A673 (cell line): ENCODE measurements at regions not wholly inside any gene's neighbourhood (a gene's known extent, or its start where the extent isn't known, plus 50 kb on each side); places are given as distances from the start of the nearest gene placed in this dataset.

Experiments used
- BruUV-seq: library from RNA; stranded (reverse); fragments of 400-500 nt; replicated peaks from 2 replicates; lab custom pipeline; 2021; lab: Mats Ljungman, UMichigan
- CTCF ChIA-PET: fragments of 300-600 bp; sonication (Branson Sonifier 250); formaldehyde crosslinking; loops from one replicate; lab custom pipeline; 2022; ENCODE audit warnings: antibody characterized with exemption; lab: Charles Lee
- POLR2A ChIA-PET: fragments of 300-600 bp; sonication (Branson Sonifier 250); formaldehyde crosslinking; loops from one replicate; lab custom pipeline; 2022; ENCODE audit warnings: antibody characterized with exemption; ENCODE audit not compliant: low non-redundant PET; lab: Charles Lee
- DNase-seq: peaks from one replicate; pipeline ENCODE4 v3.0.0-alpha.2; 2015; ENCODE audit warnings: low spot score
- H3K27ac ChIP-seq: fragments of 200-600 bp; sonication (generic); 2 replicates; pipeline ENCODE4 v1.5.1; 2016; ENCODE audit warnings: mixed run types, low read depth, mild to moderate bottlenecking, mixed read lengths, antibody characterized with exemption, low read length; ENCODE audit not compliant: poor library complexity, severe bottlenecking
- H3K27me3 ChIP-seq: fragments of 200-600 bp; sonication (generic); replicated peaks from 2 replicates; pipeline ENCODE4 v1.6.1; 2017; ENCODE audit warnings: mixed run types, low read depth, mild to moderate bottlenecking, mixed read lengths, antibody characterized with exemption, low read length; ENCODE audit not compliant: insufficient read depth, poor library complexity
- H3K36me3 ChIP-seq: fragments of 200-600 bp; sonication (generic); 2 replicates; pipeline ENCODE4 v1.6.1; 2016; ENCODE audit warnings: mixed run types, mild to moderate bottlenecking, mixed read lengths, antibody characterized with exemption, low read length; ENCODE audit not compliant: insufficient read depth, poor library complexity, severe bottlenecking
- H3K4me1 ChIP-seq: fragments of 200-600 bp; sonication (generic); 2 replicates; pipeline ENCODE4 v1.6.1; 2017; ENCODE audit warnings: mixed run types, mild to moderate bottlenecking, mixed read lengths, antibody characterized with exemption, low read length; ENCODE audit not compliant: insufficient read depth, poor library complexity, severe bottlenecking
- H3K4me3 ChIP-seq: fragments of 200-600 bp; sonication (generic); 2 replicates; pipeline ENCODE4 v1.5.1; 2016; ENCODE audit warnings: low read depth, mixed run types, mild to moderate bottlenecking, mixed read lengths, low read length; ENCODE audit not compliant: poor library complexity, severe bottlenecking
- H3K9me3 ChIP-seq: fragments of 200-600 bp; sonication (generic); 2 replicates; pipeline ENCODE4 v1.6.1; 2016; ENCODE audit warnings: mixed run types, low read depth, mild to moderate bottlenecking, mixed read lengths, antibody characterized with exemption, low read length; ENCODE audit not compliant: poor library complexity, severe bottlenecking
- EZH2 ChIP-seq: fragments of 200-600 bp; sonication (generic); IDR thresholded peaks from 2 replicates; pipeline ENCODE4 v1.6.1; 2017; ENCODE audit warnings: borderline replicate concordance, low read depth, mild to moderate bottlenecking, mixed read lengths, antibody characterized with exemption, low read length; ENCODE audit not compliant: poor library complexity, severe bottlenecking
- intact Hi-C: fragments of 100-400 bp; cut with micrococcal nuclease; formaldehyde crosslinking; loops from one replicate; pipeline ENCODE4 v1.10.0; 2022; ENCODE audit not compliant: unreplicated experiment
- TF ChIP-seq, protein P1 (sequence below): fragments of 300-800, 200-600 bp; sonication (generic); conservative IDR thresholded peaks from 2 replicates; pipeline ENCODE4 v1.5.1; 2017; ENCODE audit warnings: low read depth, mild to moderate bottlenecking, antibody characterized with exemption, low read length, moderate library complexity, mixed read lengths

DNA sequence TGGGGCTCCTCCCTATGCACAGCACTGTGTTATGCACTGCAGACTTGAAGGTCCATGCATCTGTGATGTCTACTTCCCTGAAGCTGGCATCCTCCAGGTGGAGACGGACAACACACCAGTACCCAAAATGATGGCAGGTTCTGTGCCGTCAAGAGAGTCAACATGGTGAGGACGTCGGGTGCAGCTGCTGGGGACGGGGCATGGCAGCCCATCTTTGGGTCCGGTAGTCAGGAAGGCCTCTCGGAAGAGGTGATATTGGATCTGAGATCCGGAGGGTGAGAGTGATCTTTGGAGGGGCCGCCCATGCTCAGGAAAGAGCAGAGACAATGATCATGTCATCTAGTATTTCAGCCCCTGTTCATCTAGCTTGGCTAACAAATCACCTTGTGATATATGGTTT is 104.1 kb downstream of the RIPK4 start:
- Histone ChIP-seq H3K4me3 (no peak overlapping the region), H3K9me3 (no peaks in the 10 kb centered on the region), H3K4me1 (no peaks in the 10 kb centered on the region), H3K36me3 (no peaks in the 10 kb centered on the region), H3K27ac (no peak overlapping the region), H3K27me3 (peaks cover 3% of the 10 kb centered on the region)
- intact Hi-C loops = no loop called here
- no peak for DNase-seq
- TF ChIP-seq EZH2 = no peak
- TF ChIP-seq, protein P1, sequence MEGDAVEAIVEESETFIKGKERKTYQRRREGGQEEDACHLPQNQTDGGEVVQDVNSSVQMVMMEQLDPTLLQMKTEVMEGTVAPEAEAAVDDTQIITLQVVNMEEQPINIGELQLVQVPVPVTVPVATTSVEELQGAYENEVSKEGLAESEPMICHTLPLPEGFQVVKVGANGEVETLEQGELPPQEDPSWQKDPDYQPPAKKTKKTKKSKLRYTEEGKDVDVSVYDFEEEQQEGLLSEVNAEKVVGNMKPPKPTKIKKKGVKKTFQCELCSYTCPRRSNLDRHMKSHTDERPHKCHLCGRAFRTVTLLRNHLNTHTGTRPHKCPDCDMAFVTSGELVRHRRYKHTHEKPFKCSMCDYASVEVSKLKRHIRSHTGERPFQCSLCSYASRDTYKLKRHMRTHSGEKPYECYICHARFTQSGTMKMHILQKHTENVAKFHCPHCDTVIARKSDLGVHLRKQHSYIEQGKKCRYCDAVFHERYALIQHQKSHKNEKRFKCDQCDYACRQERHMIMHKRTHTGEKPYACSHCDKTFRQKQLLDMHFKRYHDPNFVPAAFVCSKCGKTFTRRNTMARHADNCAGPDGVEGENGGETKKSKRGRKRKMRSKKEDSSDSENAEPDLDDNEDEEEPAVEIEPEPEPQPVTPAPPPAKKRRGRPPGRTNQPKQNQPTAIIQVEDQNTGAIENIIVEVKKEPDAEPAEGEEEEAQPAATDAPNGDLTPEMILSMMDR = no peak
- BruUV-seq = no TSS peak
- ChIA-PET CTCF (no interaction called here), POLR2A (no interaction called here)

DNA sequence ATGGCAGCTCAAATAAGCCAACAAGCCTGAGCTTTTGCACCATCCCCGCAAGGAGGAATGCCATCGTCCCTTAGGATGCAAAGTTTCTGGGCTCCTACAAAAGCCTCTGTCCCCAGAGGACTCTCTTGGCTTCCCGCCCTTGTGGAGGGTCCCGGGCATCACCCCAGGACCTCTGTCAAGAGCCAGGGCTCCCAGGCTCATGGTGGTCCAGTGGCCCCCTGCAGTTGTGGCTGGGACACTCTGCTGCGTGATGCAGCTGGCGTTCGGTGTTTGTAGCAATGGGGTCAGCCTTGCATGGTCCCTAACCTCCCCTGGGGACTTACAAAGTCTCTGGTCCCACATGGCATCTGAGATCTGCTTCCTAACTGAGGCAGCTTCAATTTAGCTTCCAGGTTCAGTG is 104.7 kb downstream of the RIPK4 start:
- Histone ChIP-seq H3K9me3 (no peaks in the 10 kb centered on the region), H3K4me3 (no peak overlapping the region), H3K27me3 (peaks cover 3% of the 10 kb centered on the region), H3K4me1 (no peaks in the 10 kb centered on the region), H3K27ac (no peak overlapping the region), H3K36me3 (no peaks in the 10 kb centered on the region)
- ChIA-PET POLR2A (no interaction called here), CTCF (no interaction called here)
- TF ChIP-seq EZH2 = no peak
- TF ChIP-seq, protein P1 = no peak
- BruUV-seq = no TSS peak
- no peak for DNase-seq
- intact Hi-C loops = no loop called here

DNA sequence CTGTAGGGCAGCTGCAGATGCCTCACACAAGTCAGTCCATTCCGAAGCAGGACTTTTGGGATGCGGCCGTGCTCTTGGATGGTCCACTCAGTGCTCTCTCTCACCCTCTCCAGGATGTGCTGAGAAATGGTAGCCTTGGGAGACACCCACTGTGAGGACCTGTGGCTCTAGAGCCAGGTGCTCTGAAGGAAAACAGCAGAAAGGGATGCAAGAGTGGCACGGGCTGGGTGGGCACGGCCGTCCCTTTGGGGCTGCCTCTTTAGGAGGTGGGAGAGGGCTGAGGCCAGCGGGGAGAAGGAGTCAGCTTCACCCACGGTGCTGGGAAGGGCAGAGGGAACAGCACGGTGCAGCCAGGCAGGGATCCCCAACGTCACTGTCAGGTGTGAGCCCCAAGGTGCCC is 106.1 kb downstream of the RIPK4 start:
- ChIA-PET CTCF (no interaction called here), POLR2A (no interaction called here)
- H3K9me3 ChIP-seq = no peaks in the 10 kb centered on the region
- H3K27ac ChIP-seq = no peak overlapping the region
- no TSS peak for BruUV-seq
- no peaks in the 10 kb centered on the region for H3K4me1 ChIP-seq
- H3K36me3 ChIP-seq = no peaks in the 10 kb centered on the region
- no peak overlapping the region for H3K4me3 ChIP-seq
- no peak for DNase-seq
- TF ChIP-seq, protein P1 = no peak
- TF ChIP-seq EZH2 = no peak
- H3K27me3 ChIP-seq = peaks cover 3% of the 10 kb centered on the region
- intact Hi-C loops = no loop called here
